CD14-positive monocyte (primary cell): ENCODE measurements at regions not wholly inside any gene's neighbourhood (a gene's known extent, or its start where the extent isn't known, plus 50 kb on each side); places are given as distances from the start of the nearest gene placed in this dataset.

Experiments used
- DNase-seq, 3 donors: peaks; one replicate each; pipeline ENCODE4 v3.0.0-alpha.2; 2011 to 2022
- H2AFZ ChIP-seq: 2 replicates; pipeline ENCODE4 v1.6.0; 2012; ENCODE audit warnings: mild to moderate bottlenecking, low read depth, low read length, inconsistent platforms; ENCODE audit not compliant: insufficient read depth, poor library complexity, severe bottlenecking
- H3K27ac ChIP-seq, 2 donors: 1 replicate in 1 of 2; 2 replicates in 1 of 2; pipeline ENCODE4 v1.5.1; 2012 to 2013; ENCODE audit warnings: low read length in 2 of 2, control low read depth in 1 of 2, inconsistent platforms in 1 of 2, low read depth in 1 of 2, mild to moderate bottlenecking in 1 of 2
- H3K27me3 ChIP-seq, 2 donors: one replicate each; pipeline versions ENCODE4 v1.6.0 to v1.6.1; 2011 to 2013; ENCODE audit warnings: low read length in 2 of 2; ENCODE audit not compliant: control insufficient read depth in 2 of 2, insufficient read depth in 2 of 2
- H3K36me3 ChIP-seq, 2 donors: replicated peaks in 1 of 2; 1 replicate in 1 of 2; 2 replicates in 1 of 2; pipeline versions ENCODE4 v1.5.1 to v1.6.1; 2012 to 2013; ENCODE audit warnings: low read length in 2 of 2, control low read depth in 1 of 2, inconsistent platforms in 1 of 2, mild to moderate bottlenecking in 1 of 2; ENCODE audit not compliant: insufficient read depth in 2 of 2, control insufficient read depth in 1 of 2
- H3K4me1 ChIP-seq, 2 donors: 1 replicate in 1 of 2; 2 replicates in 1 of 2; pipeline versions ENCODE4 v1.5.1 to v1.6.1; 2012 to 2013; ENCODE audit warnings: low read length in 2 of 2, control low read depth in 1 of 2, inconsistent platforms in 1 of 2, mild to moderate bottlenecking in 1 of 2, moderate library complexity in 1 of 2; ENCODE audit not compliant: insufficient read depth in 2 of 2, control insufficient read depth in 1 of 2
- H3K4me2 ChIP-seq: replicated peaks from 2 replicates; pipeline ENCODE3; 2012; ENCODE audit warnings: low read length, moderate library complexity, mild to moderate bottlenecking; ENCODE audit not compliant: poor library complexity, severe bottlenecking; ENCODE audit errors: extremely low read depth
- H3K4me3 ChIP-seq, 3 experiments: fragments of 200-600 bp in 1 of 3; sonication (generic) in 1 of 3; replicated peaks in 1 of 3; 1 replicate in 2 of 3; 2 replicates in 1 of 3; pipeline ENCODE4 v1.5.1; 2011 to 2013; ENCODE audit warnings: low read length in 3 of 3, mild to moderate bottlenecking in 3 of 3, control low read depth in 2 of 3, low read depth in 2 of 3, inconsistent platforms in 1 of 3, moderate library complexity in 1 of 3
- H3K79me2 ChIP-seq: 2 replicates; pipeline ENCODE4 v1.6.0; 2012; ENCODE audit warnings: mild to moderate bottlenecking, control low read depth, inconsistent platforms, low read length, moderate library complexity; ENCODE audit not compliant: insufficient read depth
- H3K9ac ChIP-seq: 2 replicates; pipeline ENCODE4 v1.6.0; 2017; ENCODE audit warnings: low read length, mild to moderate bottlenecking; ENCODE audit not compliant: insufficient read depth, poor library complexity, severe bottlenecking
- H3K9me3 ChIP-seq, 2 donors: replicated peaks in 1 of 2; 1 replicate in 1 of 2; 2 replicates in 1 of 2; pipeline versions ENCODE4 v1.5.1 to v1.6.1; 2012 to 2013; ENCODE audit warnings: low read length in 2 of 2, control low read depth in 1 of 2; ENCODE audit not compliant: control insufficient read depth in 1 of 2, insufficient read depth in 1 of 2
- H4K20me1 ChIP-seq: 2 replicates; pipeline ENCODE4 v1.6.0; 2012; ENCODE audit warnings: mild to moderate bottlenecking, low read length, control low read depth, moderate library complexity; ENCODE audit not compliant: insufficient read depth
- H3K27ac Mint-ChIP-seq, 7 donors: one replicate each; pipeline ENCODE4 v1.8.0; 2020; ENCODE audit warnings: mild to moderate bottlenecking in 7 of 7, mixed read lengths in 7 of 7, moderate library complexity in 6 of 7, inconsistent platforms in 2 of 7
- H3K27me3 Mint-ChIP-seq, 3 donors: one replicate each; pipeline ENCODE4 v1.8.0; 2021 to 2022; ENCODE audit warnings: low read depth in 3 of 3, mild to moderate bottlenecking in 3 of 3, mixed read lengths in 3 of 3, moderate library complexity in 3 of 3, inconsistent platforms in 1 of 3
- H3K36me3 Mint-ChIP-seq, 2 donors: one replicate each; pipeline ENCODE4 v1.8.0; 2020; ENCODE audit warnings: mixed read lengths in 2 of 2, inconsistent platforms in 1 of 2, mild to moderate bottlenecking in 1 of 2
- H3K4me1 Mint-ChIP-seq: one replicate; pipeline ENCODE4 v1.8.0; 2020; ENCODE audit warnings: mild to moderate bottlenecking, mixed read lengths
- H3K4me3 Mint-ChIP-seq, 2 donors: one replicate each; pipeline ENCODE4 v1.8.0; 2020; ENCODE audit warnings: mild to moderate bottlenecking in 2 of 2, mixed read lengths in 2 of 2, moderate library complexity in 1 of 2
- H3K9me3 Mint-ChIP-seq, 7 donors: one replicate each; pipeline ENCODE4 v1.8.0; 2020 to 2022; ENCODE audit warnings: mixed read lengths in 7 of 7, mild to moderate bottlenecking in 6 of 7, moderate library complexity in 6 of 7, inconsistent platforms in 2 of 7
- WGBS: methylation state at CpG from one replicate; pipeline ENCODE4 v1.1.5; 2013; ENCODE audit warnings: missing lambda C conversion rate; ENCODE audit not compliant: insufficient coverage; 5-methylcytosine and 5-hydroxymethylcytosine counted together
- intact Hi-C, 2 donors: fragments of 100-400 bp; cut with micrococcal nuclease; formaldehyde crosslinking; loops; one replicate each; pipeline versions ENCODE4 v1.15.0 to v1.15.1; 2023
- TF ChIP-seq, protein P1 (sequence below): fragments of 200-600 bp; IDR thresholded peaks from one replicate; pipeline ENCODE4 v1.8.0; 2022; ENCODE audit warnings: antibody characterized with exemption, mild to moderate bottlenecking

DNA sequence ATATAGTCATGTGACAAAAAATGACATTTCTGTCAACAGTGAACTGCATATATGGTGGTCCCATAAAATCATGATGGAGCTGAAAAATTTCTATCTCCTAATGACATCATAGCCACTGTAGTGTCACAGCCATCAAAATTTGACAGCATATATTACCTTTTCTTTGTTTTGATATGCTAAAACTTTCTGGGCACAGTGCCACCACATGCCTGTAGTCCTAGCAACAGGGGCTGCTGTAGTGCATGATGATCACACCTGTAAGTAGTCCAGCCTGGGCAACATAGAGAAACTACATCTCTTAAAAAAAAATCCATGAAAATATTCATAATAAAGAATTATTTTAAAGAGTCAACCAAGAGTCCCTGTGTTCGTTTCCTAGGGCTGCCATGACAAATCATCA, 155.5 kb upstream of the SERTAD2 start:
- Histone ChIP-seq H3K27me3 (no peaks in the 10 kb centered on the region), H3K36me3 (no peaks in the 10 kb centered on the region), H3K79me2 (no peaks in the 10 kb centered on the region), H4K20me1 (no peaks in the 10 kb centered on the region), H3K9me3 (no peaks in the 10 kb centered on the region), H3K9ac (no peak overlapping the region), H3K4me2 (no peak overlapping the region), H2AFZ (no peak overlapping the region), H3K27ac (no peak overlapping the region), H3K4me1 (peaks cover 5 to 12% of the 10 kb centered on the region in 2 donors), H3K4me3 (no peak overlapping the region)
- intact Hi-C loops, result no loop called here
- WGBS, result no CpG with 5 or more reads among the region's 1 CpG
- Mint-ChIP-seq H3K4me3 (no peak overlapping the region), H3K9me3 (peaks cover 0 to 2% (median 0%) of the 10 kb centered on the region in 7 donors), H3K36me3 (peaks cover 0 to 2% of the 10 kb centered on the region in 2 donors), H3K27ac (no peak overlapping the region), H3K27me3 (peaks cover 0 to 4% (median 2%) of the 10 kb centered on the region in 3 donors), H3K4me1 (peaks cover 16% of the 10 kb centered on the region)
- DNase-seq, result no peak
- TF ChIP-seq, protein P1, sequence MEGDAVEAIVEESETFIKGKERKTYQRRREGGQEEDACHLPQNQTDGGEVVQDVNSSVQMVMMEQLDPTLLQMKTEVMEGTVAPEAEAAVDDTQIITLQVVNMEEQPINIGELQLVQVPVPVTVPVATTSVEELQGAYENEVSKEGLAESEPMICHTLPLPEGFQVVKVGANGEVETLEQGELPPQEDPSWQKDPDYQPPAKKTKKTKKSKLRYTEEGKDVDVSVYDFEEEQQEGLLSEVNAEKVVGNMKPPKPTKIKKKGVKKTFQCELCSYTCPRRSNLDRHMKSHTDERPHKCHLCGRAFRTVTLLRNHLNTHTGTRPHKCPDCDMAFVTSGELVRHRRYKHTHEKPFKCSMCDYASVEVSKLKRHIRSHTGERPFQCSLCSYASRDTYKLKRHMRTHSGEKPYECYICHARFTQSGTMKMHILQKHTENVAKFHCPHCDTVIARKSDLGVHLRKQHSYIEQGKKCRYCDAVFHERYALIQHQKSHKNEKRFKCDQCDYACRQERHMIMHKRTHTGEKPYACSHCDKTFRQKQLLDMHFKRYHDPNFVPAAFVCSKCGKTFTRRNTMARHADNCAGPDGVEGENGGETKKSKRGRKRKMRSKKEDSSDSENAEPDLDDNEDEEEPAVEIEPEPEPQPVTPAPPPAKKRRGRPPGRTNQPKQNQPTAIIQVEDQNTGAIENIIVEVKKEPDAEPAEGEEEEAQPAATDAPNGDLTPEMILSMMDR, result no peak

DNA sequence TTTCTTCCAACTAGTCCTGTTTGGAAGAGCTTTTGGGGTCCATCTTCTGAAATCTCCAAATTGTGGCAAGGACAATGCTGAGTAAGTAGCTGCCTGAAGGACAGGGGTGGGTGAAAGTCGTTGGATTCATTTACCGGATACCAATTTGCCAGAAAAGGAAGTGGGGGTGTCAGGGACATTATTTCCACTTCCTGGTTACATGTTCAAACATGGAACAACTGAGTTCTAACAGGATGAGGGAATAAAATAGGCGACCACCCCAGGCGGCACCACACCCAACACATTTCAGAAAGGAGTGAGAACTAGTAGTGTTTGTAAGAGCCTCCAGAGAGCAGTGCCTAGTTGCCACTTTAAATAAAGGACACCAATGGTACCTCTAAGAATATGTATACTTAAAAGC, 158.6 kb upstream of the SERTAD2 start:
- intact Hi-C loops, result loop anchor here in 1 of 2 donors (5.0 kb wide), 1 partner anchor 40 kb away; no protein-coding TSS in a partner anchor
- Histone ChIP-seq H3K4me1 (peaks cover 5 to 12% of the 10 kb centered on the region in 2 donors), H3K27ac (no peak overlapping the region), H3K4me2 (no peak overlapping the region), H4K20me1 (no peaks in the 10 kb centered on the region), H3K4me3 (no peak overlapping the region), H3K36me3 (no peaks in the 10 kb centered on the region), H3K9ac (no peak overlapping the region), H2AFZ (peak overlapping the region; percentile 73), H3K9me3 (no peaks in the 10 kb centered on the region), H3K79me2 (no peaks in the 10 kb centered on the region), H3K27me3 (no peaks in the 10 kb centered on the region)
- Mint-ChIP-seq H3K36me3 (peaks cover 0 to 2% of the 10 kb centered on the region in 2 donors), H3K4me3 (peak overlapping the region; percentile 21 to 61), H3K27ac (peak overlapping the region in 3 of 7 donors; percentile 20 to 78 (median 70)), H3K4me1 (peaks cover 15% of the 10 kb centered on the region), H3K27me3 (peaks cover 0 to 4% (median 4%) of the 10 kb centered on the region in 3 donors), H3K9me3 (peaks cover 0 to 2% (median 0%) of the 10 kb centered on the region in 7 donors)
- peak in 2 of 3 donors; percentile 24 to 37 for DNase-seq
- TF ChIP-seq, protein P1, result no peak
- 8% methylated on average over 2 of the region's 4 CpGs for WGBS
